GM23338 (cell line): ENCODE measurements at regions not wholly inside any gene's neighbourhood (a gene's known extent, or its start where the extent isn't known, plus 50 kb on each side); places are given as distances from the start of the nearest gene placed in this dataset.
A peak's percentile ranks its signal among the peaks of the same experiment; 100 is the strongest.

Source experiments
- ATAC-seq: fragments of 200-7000 bp; cut with Tn5 transposase; 3 replicates; pipeline ENCODE4 v1.9.1; 2020
- DNase-seq: peaks from one replicate; pipeline ENCODE4 v3.0.0-alpha.2; 2015; ENCODE audit warnings: low spot score
- H2AFZ ChIP-seq: fragments of 200-600 bp; sonication (generic); 2 replicates; pipeline ENCODE4 v1.8.0; 2016; ENCODE audit warnings: antibody characterized with exemption, mild to moderate bottlenecking, moderate library complexity
- H3F3A ChIP-seq: fragments of 200-600 bp; sonication (generic); replicated peaks from 2 replicates; pipeline ENCODE4 v1.8.0; 2017; ENCODE audit warnings: antibody characterized with exemption, mixed run types, low read depth
- H3K27ac ChIP-seq: fragments of 200-600 bp; sonication (generic); 2 replicates; pipeline ENCODE4 v1.6.1; 2016; ENCODE audit warnings: low read depth
- H3K27me3 ChIP-seq: fragments of 200-600 bp; sonication (generic); 2 replicates; pipeline ENCODE4 v1.8.0; 2016; ENCODE audit warnings: mild to moderate bottlenecking, mixed run types, moderate library complexity; ENCODE audit not compliant: insufficient read depth
- H3K36me3 ChIP-seq: fragments of 200-600 bp; sonication (generic); 2 replicates; pipeline ENCODE4 v1.8.0; 2016; ENCODE audit warnings: mild to moderate bottlenecking; ENCODE audit not compliant: insufficient read depth
- H3K4me1 ChIP-seq: fragments of 200-600 bp; sonication (generic); 2 replicates; pipeline ENCODE4 v1.8.0; 2016; ENCODE audit warnings: mild to moderate bottlenecking, moderate library complexity; ENCODE audit not compliant: insufficient read depth
- H3K4me2 ChIP-seq: fragments of 200-600 bp; sonication (generic); 2 replicates; pipeline ENCODE4 v1.7.1; 2017; ENCODE audit warnings: mixed run types
- H3K4me3 ChIP-seq: fragments of 200-600 bp; sonication (generic); 2 replicates; pipeline ENCODE4 v1.6.1; 2016; ENCODE audit warnings: mixed run types
- H3K79me2 ChIP-seq: fragments of 200-600 bp; sonication (generic); replicated peaks from 2 replicates; pipeline ENCODE4 v1.8.0; 2017; ENCODE audit warnings: mild to moderate bottlenecking; ENCODE audit not compliant: insufficient read depth
- H3K9me2 ChIP-seq: fragments of 200-600 bp; sonication (generic); 2 replicates; pipeline ENCODE4 v1.8.0; 2017; ENCODE audit not compliant: insufficient read depth
- H4K20me1 ChIP-seq: fragments of 200-600 bp; sonication (generic); replicated peaks from 2 replicates; pipeline ENCODE4 v1.8.0; 2017; ENCODE audit warnings: mild to moderate bottlenecking; ENCODE audit not compliant: insufficient read depth
- H3K27ac Mint-ChIP-seq: 2 replicates; pipeline ENCODE4 v1.8.0; 2020; ENCODE audit warnings: inconsistent platforms, mild to moderate bottlenecking, moderate library complexity, mixed read lengths
- H3K27me3 Mint-ChIP-seq: 3 replicates; pipeline ENCODE4 v1.8.0; 2022; ENCODE audit warnings: low read depth, mild to moderate bottlenecking, moderate library complexity, mixed read lengths, inconsistent platforms; ENCODE audit not compliant: insufficient read depth, poor library complexity
- H3K36me3 Mint-ChIP-seq: 3 replicates; pipeline ENCODE4 v1.8.0; 2021; ENCODE audit warnings: low read depth, mild to moderate bottlenecking, inconsistent platforms, moderate library complexity, mixed read lengths
- H3K4me1 Mint-ChIP-seq: 3 replicates; pipeline ENCODE4 v1.8.0; 2020; ENCODE audit warnings: mild to moderate bottlenecking, inconsistent platforms, mixed read lengths
- H3K4me3 Mint-ChIP-seq: 3 replicates; pipeline ENCODE4 v1.8.0; 2021; ENCODE audit warnings: moderate library complexity, mild to moderate bottlenecking, inconsistent platforms, mixed read lengths
- H3K9me3 Mint-ChIP-seq: 3 replicates; pipeline ENCODE4 v1.8.0; 2020; ENCODE audit warnings: moderate library complexity, mild to moderate bottlenecking, inconsistent platforms, mixed read lengths
- CREB1 ChIP-seq: fragments of 250-450 bp; sonication (Bioruptor Pico); IDR thresholded peaks from 2 replicates; pipeline ENCODE4 v1.5.0; 2020; ENCODE audit warnings: low read depth, mild to moderate bottlenecking, moderate library complexity
- CTCF ChIP-seq, 2 experiments: fragments of 200-600 bp in 1 of 2; sonication (generic) in 1 of 2; conservative IDR thresholded peaks; 2 replicates each; pipeline versions ENCODE4 v1.5.1 to v1.6.1; 2016 to 2017; ENCODE audit warnings: antibody characterized with exemption in 2 of 2, low read depth in 2 of 2, mild to moderate bottlenecking in 2 of 2, moderate library complexity in 1 of 2
- EZH2 ChIP-seq: fragments of 200-600 bp; sonication (generic); IDR thresholded peaks from one replicate; pipeline ENCODE4 v1.8.0; 2017; ENCODE audit warnings: antibody characterized with exemption, mild to moderate bottlenecking, low read depth; ENCODE audit not compliant: unreplicated experiment
- JUNB ChIP-seq: IDR thresholded peaks from one replicate; pipeline ENCODE4 v1.6.1; 2016; ENCODE audit warnings: antibody characterized with exemption; ENCODE audit not compliant: unreplicated experiment
- NANOG ChIP-seq: IDR thresholded peaks from 2 replicates; pipeline ENCODE4 v1.6.1; 2016; ENCODE audit warnings: antibody characterized with exemption, borderline replicate concordance
- POLR2AphosphoS5 ChIP-seq: IDR thresholded peaks from 2 replicates; pipeline ENCODE4 v1.6.1; 2016; ENCODE audit warnings: antibody characterized with exemption, low read depth
- REST ChIP-seq: IDR thresholded peaks from one replicate; pipeline ENCODE4 v1.6.1; 2018; ENCODE audit warnings: antibody characterized with exemption; ENCODE audit not compliant: unreplicated experiment
- STAT1 ChIP-seq: IDR thresholded peaks from one replicate; pipeline ENCODE4 v1.6.1; 2016; ENCODE audit warnings: antibody characterized with exemption; ENCODE audit not compliant: unreplicated experiment
- ZNF331 ChIP-seq: fragments of 250-450 bp; sonication (Bioruptor Pico); IDR thresholded peaks from 2 replicates; pipeline ENCODE4 v1.5.0; 2020; ENCODE audit warnings: low read depth, mild to moderate bottlenecking, moderate library complexity
- ZNF462 ChIP-seq: fragments of 250-450 bp; sonication (Bioruptor Pico); IDR thresholded peaks from 2 replicates; pipeline ENCODE4 v1.5.0; 2020; ENCODE audit warnings: mild to moderate bottlenecking, moderate library complexity
- TF ChIP-seq, protein P1 (sequence below): IDR thresholded peaks from 2 replicates; pipeline ENCODE4 v1.6.1; 2016; ENCODE audit warnings: antibody characterized with exemption

- Mint-ChIP-seq H3K36me3 (no peaks in the 10 kb centered on the region), H3K27ac (no peak overlapping the region), H3K4me3 (no peak overlapping the region), H3K4me1 (no peaks in the 10 kb centered on the region), H3K9me3 (no peaks in the 10 kb centered on the region), H3K27me3 (peaks cover 2% of the 10 kb centered on the region)
- Histone ChIP-seq H3K79me2 (no peaks in the 10 kb centered on the region), H3K36me3 (no peaks in the 10 kb centered on the region), H3K27me3 (no peaks in the 10 kb centered on the region), H3K9me2 (no peaks in the 10 kb centered on the region), H3F3A (no peaks in the 10 kb centered on the region), H4K20me1 (no peaks in the 10 kb centered on the region), H3K4me1 (no peaks in the 10 kb centered on the region), H3K4me2 (no peak overlapping the region), H3K27ac (no peak overlapping the region), H3K4me3 (no peak overlapping the region), H2AFZ (no peak overlapping the region)
- TF ChIP-seq STAT1 (no peak), NANOG (no peak)
- no peak for DNase-seq
- ATAC-seq = peak; percentile 29; the same call in 1 of the 3 replicates
Observed at GRCh38 chr5:84764227-84764626, 379.5 kb upstream of the EDIL3 start.

DNA sequence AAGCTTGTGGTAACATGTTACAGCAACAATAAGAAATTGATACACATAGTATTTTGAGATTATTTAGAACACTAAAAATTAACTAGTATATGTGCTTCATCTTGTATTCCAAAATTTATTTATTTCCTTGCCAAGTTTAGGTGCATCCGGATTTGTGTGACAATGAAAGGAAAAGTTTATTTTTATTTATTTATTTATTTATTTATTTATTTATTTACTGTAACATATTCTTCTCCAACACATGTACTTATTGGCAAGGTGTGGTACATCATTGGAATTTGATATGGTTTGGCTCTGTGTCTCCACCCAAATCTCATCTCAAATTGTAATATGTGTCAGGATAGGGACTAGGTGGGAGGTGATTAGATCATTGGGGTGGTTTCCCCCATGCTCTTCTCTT, 373.3 kb upstream of the EDIL3 start:
- Histone ChIP-seq H4K20me1 (no peaks in the 10 kb centered on the region), H3K27me3 (no peaks in the 10 kb centered on the region), H3K4me1 (no peaks in the 10 kb centered on the region), H3K4me3 (no peak overlapping the region), H3K36me3 (no peaks in the 10 kb centered on the region), H3K4me2 (no peak overlapping the region), H3K27ac (no peak overlapping the region), H3F3A (no peaks in the 10 kb centered on the region), H3K9me2 (no peaks in the 10 kb centered on the region), H3K79me2 (no peaks in the 10 kb centered on the region), H2AFZ (no peak overlapping the region)
- Mint-ChIP-seq H3K27ac (no peak overlapping the region), H3K4me1 (no peaks in the 10 kb centered on the region), H3K36me3 (no peaks in the 10 kb centered on the region), H3K27me3 (no peaks in the 10 kb centered on the region), H3K4me3 (no peak overlapping the region), H3K9me3 (no peaks in the 10 kb centered on the region)
- ATAC-seq (no peak), DNase-seq (no peak)
- TF ChIP-seq JUNB = no peak
- no peak for TF ChIP-seq ZNF462 (CRISPR knock-in tag)
- TF ChIP-seq, protein P1, sequence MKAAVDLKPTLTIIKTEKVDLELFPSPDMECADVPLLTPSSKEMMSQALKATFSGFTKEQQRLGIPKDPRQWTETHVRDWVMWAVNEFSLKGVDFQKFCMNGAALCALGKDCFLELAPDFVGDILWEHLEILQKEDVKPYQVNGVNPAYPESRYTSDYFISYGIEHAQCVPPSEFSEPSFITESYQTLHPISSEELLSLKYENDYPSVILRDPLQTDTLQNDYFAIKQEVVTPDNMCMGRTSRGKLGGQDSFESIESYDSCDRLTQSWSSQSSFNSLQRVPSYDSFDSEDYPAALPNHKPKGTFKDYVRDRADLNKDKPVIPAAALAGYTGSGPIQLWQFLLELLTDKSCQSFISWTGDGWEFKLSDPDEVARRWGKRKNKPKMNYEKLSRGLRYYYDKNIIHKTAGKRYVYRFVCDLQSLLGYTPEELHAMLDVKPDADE = no peak
- no peak for TF ChIP-seq ZNF331 (CRISPR knock-in tag)
- TF ChIP-seq EZH2 = no peak
- TF ChIP-seq CREB1 (CRISPR knock-in tag) = no peak
- TF ChIP-seq REST = no peak
- no peak for TF ChIP-seq POLR2AphosphoS5
- no peak for TF ChIP-seq CTCF (conservative IDR thresholded peaks at IDR 0.05; ENCODE audit: low read depth in 2 of 2)
